Panc1 (cell line): ENCODE measurements at regions not wholly inside any gene's neighbourhood (a gene's known extent, or its start where the extent isn't known, plus 50 kb on each side); places are given as distances from the start of the nearest gene placed in this dataset.

Experiments
- CTCF ChIP-seq: fragments of 450-650 bp; IDR thresholded peaks from 2 replicates; pipeline ENCODE4 v1.5.1; 2017; ENCODE audit warnings: mild to moderate bottlenecking
- POLR2AphosphoS5 ChIP-seq: IDR thresholded peaks from 2 replicates; pipeline ENCODE4 v1.6.1; 2012; ENCODE audit warnings: mild to moderate bottlenecking, low read depth, low read length, moderate library complexity
- SIN3A ChIP-seq: IDR thresholded peaks from 2 replicates; pipeline ENCODE4 v1.6.1; 2012; ENCODE audit warnings: low read depth, mild to moderate bottlenecking, low read length, moderate library complexity, borderline replicate concordance; ENCODE audit not compliant: insufficient read depth
- TCF7L2 ChIP-seq: IDR thresholded peaks from 2 replicates; pipeline ENCODE4 v1.6.1; 2011; ENCODE audit warnings: mild to moderate bottlenecking, low read depth, low read length, inconsistent platforms

GRCh38 chr7:114263219-114263618 is 151.4 kb upstream of the FOXP2 start:
- no peak for TF ChIP-seq CTCF
- no peak for TF ChIP-seq POLR2AphosphoS5
- TF ChIP-seq SIN3A, result no peak
- no peak for TF ChIP-seq TCF7L2
